Epidermal melanocyte (primary cell): ENCODE measurements at regions not wholly inside any gene's neighbourhood (a gene's known extent, or its start where the extent isn't known, plus 50 kb on each side); places are given as distances from the start of the nearest gene placed in this dataset.
"Not testable (repeated sequence)": the region's sequence is repeated elsewhere in the genome, so short reads cannot be mapped to it uniquely, and the experiment has no call there.

ENCODE experiments used
- DNase-seq: peaks from one replicate; pipeline ENCODE4 v3.0.0; 2011; ENCODE audit warnings: low spot score; ENCODE audit not compliant: insufficient read length

GRCh38 chr17:53496356-53496755, 326.4 kb upstream of the KIF2B start:
- DNase-seq = no peak

GRCh38 chr17:53492532-53492931, 330.2 kb upstream of the KIF2B start:
- DNase-seq = no peak

GRCh38 chr17:53490447-53490968, 332.2 kb upstream of the KIF2B start:
- DNase-seq = no peak

GRCh38 chr17:53483704-53484103, 339.0 kb upstream of the KIF2B start:
- no peak for DNase-seq

- no peak for DNase-seq
Measured at GRCh38 chr17:53475002-53475401, 347.7 kb upstream of the KIF2B start.

- DNase-seq = no peak
Measured at GRCh38 chr17:53472586-53472985, 350.1 kb upstream of the KIF2B start.

- no peak for DNase-seq
Measured at GRCh38 chr17:53471514-53471913, 351.2 kb upstream of the KIF2B start.

- DNase-seq = no peak
Measured at GRCh38 chr17:53470626-53471025, 352.1 kb upstream of the KIF2B start.

GRCh38 chr17:53466733-53467132, 356.0 kb upstream of the KIF2B start:
- DNase-seq = no peak

GRCh38 chr17:53464396-53464795, 358.3 kb upstream of the KIF2B start:
- DNase-seq = not testable (repeated sequence)

- no peak for DNase-seq
Measured at GRCh38 chr17:53463363-53463762, 359.4 kb upstream of the KIF2B start.

GRCh38 chr17:53462393-53462811, 360.3 kb upstream of the KIF2B start:
- DNase-seq = no peak

GRCh38 chr17:53455943-53456342, 366.8 kb upstream of the KIF2B start:
- not testable (repeated sequence) for DNase-seq

- no peak for DNase-seq
Measured at GRCh38 chr17:53454337-53454736, 368.4 kb upstream of the KIF2B start.

- DNase-seq = no peak
Measured at GRCh38 chr17:53449324-53449723, 373.4 kb upstream of the KIF2B start.

- DNase-seq = no peak
Measured at GRCh38 chr17:53428913-53429312, 393.8 kb upstream of the KIF2B start.

- DNase-seq = no peak
Measured at GRCh38 chr17:53426505-53426904, 396.2 kb upstream of the KIF2B start.

- DNase-seq = no peak
Measured at GRCh38 chr17:53420035-53420641, 402.6 kb upstream of the KIF2B start.

GRCh38 chr17:53409588-53409987, 413.1 kb upstream of the KIF2B start:
- no peak for DNase-seq

GRCh38 chr17:53406907-53407306, 415.8 kb upstream of the KIF2B start:
- no peak for DNase-seq

- no peak for DNase-seq
Measured at GRCh38 chr17:53391197-53391596, 431.5 kb upstream of the KIF2B start.

- no peak for DNase-seq
Measured at GRCh38 chr17:53390575-53390974, 432.2 kb upstream of the KIF2B start.

- no peak for DNase-seq
Measured at GRCh38 chr17:53387745-53388144, 435.0 kb upstream of the KIF2B start.

- no peak for DNase-seq
Measured at GRCh38 chr17:53353919-53354351, 468.8 kb upstream of the KIF2B start.
